Vagina (tissue), 2 donors: ENCODE measurements at regions not wholly inside any gene's neighbourhood (a gene's known extent, or its start where the extent isn't known, plus 50 kb on each side); places are given as distances from the start of the nearest gene placed in this dataset.

Source experiments
- POLR2A ChIP-seq, 2 donors: fragments of 450-650 bp; IDR thresholded peaks; one replicate each; pipeline ENCODE4 v1.6.1; 2017; ENCODE audit warnings: antibody characterized with exemption in 2 of 2, mild to moderate bottlenecking in 2 of 2, moderate library complexity in 2 of 2
- POLR2AphosphoS5 ChIP-seq, 2 donors: sonication (generic); formaldehyde crosslinking; IDR thresholded peaks; one replicate each; pipeline ENCODE4 v1.9.0; 2017; ENCODE audit warnings: antibody characterized with exemption in 2 of 2, mild to moderate bottlenecking in 2 of 2, low read depth in 1 of 2; ENCODE audit not compliant: insufficient read depth in 1 of 2
- TF ChIP-seq, protein P1 (sequence below), 3 experiments: fragments of 450-650 bp in 2 of 3; fragments of 200-600 bp in 1 of 3; sonication (generic) in 1 of 3; IDR thresholded peaks; one replicate each; pipeline ENCODE4 v1.5.1; 2017 to 2019; ENCODE audit warnings: antibody characterized with exemption in 3 of 3, mild to moderate bottlenecking in 2 of 3, moderate library complexity in 2 of 3

- no peak for TF ChIP-seq POLR2A (IDR thresholded peaks at IDR 0.05)
- TF ChIP-seq, protein P1, sequence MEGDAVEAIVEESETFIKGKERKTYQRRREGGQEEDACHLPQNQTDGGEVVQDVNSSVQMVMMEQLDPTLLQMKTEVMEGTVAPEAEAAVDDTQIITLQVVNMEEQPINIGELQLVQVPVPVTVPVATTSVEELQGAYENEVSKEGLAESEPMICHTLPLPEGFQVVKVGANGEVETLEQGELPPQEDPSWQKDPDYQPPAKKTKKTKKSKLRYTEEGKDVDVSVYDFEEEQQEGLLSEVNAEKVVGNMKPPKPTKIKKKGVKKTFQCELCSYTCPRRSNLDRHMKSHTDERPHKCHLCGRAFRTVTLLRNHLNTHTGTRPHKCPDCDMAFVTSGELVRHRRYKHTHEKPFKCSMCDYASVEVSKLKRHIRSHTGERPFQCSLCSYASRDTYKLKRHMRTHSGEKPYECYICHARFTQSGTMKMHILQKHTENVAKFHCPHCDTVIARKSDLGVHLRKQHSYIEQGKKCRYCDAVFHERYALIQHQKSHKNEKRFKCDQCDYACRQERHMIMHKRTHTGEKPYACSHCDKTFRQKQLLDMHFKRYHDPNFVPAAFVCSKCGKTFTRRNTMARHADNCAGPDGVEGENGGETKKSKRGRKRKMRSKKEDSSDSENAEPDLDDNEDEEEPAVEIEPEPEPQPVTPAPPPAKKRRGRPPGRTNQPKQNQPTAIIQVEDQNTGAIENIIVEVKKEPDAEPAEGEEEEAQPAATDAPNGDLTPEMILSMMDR (IDR thresholded peaks at IDR 0.05): no peak
- TF ChIP-seq POLR2AphosphoS5 (IDR thresholded peaks at IDR 0.05; ENCODE audit: insufficient read depth in 1 of 2, low read depth in 1 of 2): no peak
Observed at GRCh38 chr5:166906991-166907713, 1384.3 kb upstream of the WWC1 start.
